UCSD-AML1 (cell line): ENCODE measurements at regions not wholly inside any gene's neighbourhood (a gene's known extent, or its start where the extent isn't known, plus 50 kb on each side); places are given as distances from the start of the nearest gene placed in this dataset.

Experiments
- DNase-seq: peaks from one replicate; lab custom pipeline; 2025; ENCODE audit not compliant: unreplicated experiment; lab: John Stamatoyannopoulos, UW

DNA sequence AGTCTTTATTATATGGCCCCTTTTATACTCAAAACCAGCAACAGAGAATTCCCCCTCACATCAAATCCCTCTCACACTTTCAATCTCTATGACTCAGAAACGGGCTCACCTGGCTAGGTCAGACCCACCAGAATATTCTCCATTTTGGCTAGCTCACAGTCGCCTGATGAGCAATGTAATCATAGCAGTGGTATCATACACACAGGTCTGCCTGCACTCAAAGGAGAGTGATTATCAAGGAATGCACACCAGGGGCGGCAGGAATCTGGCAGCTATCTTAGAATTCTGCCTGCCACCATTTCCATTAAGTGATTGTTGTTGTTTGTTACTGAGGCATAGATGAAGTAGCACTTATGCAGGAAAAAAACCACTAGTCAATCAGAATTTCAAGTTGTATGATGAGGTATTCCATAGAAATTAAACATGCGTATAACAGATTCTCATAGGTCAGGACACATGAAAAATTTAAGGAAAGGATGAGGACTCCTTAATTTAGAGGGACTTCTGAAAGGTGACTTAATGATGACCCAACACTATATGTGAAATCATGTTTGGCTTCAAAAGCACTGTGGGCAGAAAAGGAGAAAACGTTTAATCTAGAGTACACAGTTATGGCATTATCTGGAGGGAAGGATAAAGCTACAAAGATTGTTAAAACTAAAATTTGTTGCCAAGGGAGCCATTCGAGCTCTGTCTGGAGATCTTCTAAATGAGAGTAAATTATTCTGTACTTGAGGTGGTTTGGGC lies 185.8 kb upstream of the DDI1 start:
- no peak for DNase-seq

DNA sequence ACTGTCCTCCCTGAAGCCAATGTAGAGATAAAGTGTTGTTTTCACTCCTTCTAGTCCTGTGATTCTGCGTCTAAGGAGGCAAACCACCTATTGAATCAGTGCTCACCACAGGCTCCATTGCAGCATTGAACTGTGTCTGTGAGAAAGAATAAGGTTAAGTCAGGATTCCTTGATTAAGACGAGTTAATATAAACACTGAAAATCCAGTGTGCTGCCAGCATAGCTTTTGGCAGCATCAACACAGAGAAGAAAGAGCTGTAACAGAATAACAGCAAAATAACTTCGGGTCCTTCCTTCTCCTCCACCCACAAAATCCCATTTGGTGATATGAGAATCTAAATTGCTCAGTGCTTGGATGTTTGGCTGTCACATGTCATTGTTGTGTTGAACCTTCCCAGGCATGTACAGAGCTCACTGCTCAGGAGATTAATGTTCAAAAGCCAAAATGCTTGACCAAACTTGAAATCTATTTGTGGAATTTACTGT lies 185.2 kb upstream of the DDI1 start:
- no peak for DNase-seq
